ENCODE measurements at regions not wholly inside any gene's neighbourhood (a gene's known extent, or its start where the extent isn't known, plus 50 kb on each side); places are given as distances from the start of the nearest gene placed in this dataset.

DNA sequence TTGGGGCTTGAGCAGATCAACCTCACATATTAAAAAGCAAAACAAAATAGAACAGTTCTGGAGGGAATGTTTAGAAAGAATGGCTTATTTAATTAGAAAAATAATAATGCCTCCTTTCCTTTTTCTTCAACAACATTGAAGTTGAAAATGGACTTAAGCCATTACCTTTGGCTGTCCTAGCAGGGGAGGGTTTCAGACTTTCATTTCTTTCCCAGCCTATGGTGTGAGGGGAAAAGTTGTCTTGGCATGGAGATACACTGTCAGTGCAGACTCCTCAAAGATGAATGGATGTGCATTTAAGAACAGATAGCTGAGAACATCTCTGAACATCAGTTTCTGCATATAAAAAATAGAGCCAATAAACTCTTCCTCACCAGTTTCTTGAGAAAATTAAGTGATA, 169.5 kb downstream of the PAX1 start:
- TF ChIP-seq, protein P1, sequence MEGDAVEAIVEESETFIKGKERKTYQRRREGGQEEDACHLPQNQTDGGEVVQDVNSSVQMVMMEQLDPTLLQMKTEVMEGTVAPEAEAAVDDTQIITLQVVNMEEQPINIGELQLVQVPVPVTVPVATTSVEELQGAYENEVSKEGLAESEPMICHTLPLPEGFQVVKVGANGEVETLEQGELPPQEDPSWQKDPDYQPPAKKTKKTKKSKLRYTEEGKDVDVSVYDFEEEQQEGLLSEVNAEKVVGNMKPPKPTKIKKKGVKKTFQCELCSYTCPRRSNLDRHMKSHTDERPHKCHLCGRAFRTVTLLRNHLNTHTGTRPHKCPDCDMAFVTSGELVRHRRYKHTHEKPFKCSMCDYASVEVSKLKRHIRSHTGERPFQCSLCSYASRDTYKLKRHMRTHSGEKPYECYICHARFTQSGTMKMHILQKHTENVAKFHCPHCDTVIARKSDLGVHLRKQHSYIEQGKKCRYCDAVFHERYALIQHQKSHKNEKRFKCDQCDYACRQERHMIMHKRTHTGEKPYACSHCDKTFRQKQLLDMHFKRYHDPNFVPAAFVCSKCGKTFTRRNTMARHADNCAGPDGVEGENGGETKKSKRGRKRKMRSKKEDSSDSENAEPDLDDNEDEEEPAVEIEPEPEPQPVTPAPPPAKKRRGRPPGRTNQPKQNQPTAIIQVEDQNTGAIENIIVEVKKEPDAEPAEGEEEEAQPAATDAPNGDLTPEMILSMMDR (IDR thresholded peaks at IDR 0.05): no peak
- TF ChIP-seq POLR2AphosphoS5 (IDR thresholded peaks at IDR 0.05): no peak
- TF ChIP-seq POLR2A (IDR thresholded peaks at IDR 0.05): no peak

Measured in breast epithelium (tissue), 3 donors.